ENCODE measurements at regions not wholly inside any gene's neighbourhood (a gene's known extent, or its start where the extent isn't known, plus 50 kb on each side); places are given as distances from the start of the nearest gene placed in this dataset.

DNA sequence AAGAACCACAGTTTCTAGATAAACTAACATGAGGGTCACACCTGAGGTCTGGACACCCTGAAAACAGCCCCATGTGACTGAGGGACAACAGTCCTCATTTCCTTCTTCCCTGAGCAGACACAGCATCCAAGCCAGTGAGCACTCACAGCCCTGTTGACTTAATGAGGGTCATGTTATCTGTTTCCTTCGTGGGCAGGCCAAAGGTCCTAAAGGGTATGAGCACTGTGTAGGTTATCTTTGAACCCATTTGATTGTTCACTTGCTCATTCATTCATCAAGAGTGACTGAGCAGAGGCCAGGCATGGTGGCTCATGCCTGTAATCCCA is 170.7 kb upstream of the B3GAT1 start:
- 17% methylated on average over 1 of the region's 1 CpG for WGBS (ENCODE audit: insufficient coverage, low coverage, low lambda C conversion rate, missing lambda C conversion rate)
- Histone ChIP-seq H3K27ac (no peak overlapping the region), H3K4me3 (no peak overlapping the region), H3K36me3 (no peaks in the 10 kb centered on the region), H3K4me1 (no peaks in the 10 kb centered on the region), H3K9me3 (no peaks in the 10 kb centered on the region), H3K27me3 (no peaks in the 10 kb centered on the region)
- TF ChIP-seq, protein P1, sequence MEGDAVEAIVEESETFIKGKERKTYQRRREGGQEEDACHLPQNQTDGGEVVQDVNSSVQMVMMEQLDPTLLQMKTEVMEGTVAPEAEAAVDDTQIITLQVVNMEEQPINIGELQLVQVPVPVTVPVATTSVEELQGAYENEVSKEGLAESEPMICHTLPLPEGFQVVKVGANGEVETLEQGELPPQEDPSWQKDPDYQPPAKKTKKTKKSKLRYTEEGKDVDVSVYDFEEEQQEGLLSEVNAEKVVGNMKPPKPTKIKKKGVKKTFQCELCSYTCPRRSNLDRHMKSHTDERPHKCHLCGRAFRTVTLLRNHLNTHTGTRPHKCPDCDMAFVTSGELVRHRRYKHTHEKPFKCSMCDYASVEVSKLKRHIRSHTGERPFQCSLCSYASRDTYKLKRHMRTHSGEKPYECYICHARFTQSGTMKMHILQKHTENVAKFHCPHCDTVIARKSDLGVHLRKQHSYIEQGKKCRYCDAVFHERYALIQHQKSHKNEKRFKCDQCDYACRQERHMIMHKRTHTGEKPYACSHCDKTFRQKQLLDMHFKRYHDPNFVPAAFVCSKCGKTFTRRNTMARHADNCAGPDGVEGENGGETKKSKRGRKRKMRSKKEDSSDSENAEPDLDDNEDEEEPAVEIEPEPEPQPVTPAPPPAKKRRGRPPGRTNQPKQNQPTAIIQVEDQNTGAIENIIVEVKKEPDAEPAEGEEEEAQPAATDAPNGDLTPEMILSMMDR (IDR thresholded peaks at IDR 0.05): no peak
- no peak for TF ChIP-seq POLR2A (IDR thresholded peaks at IDR 0.05)
- DNase-seq (no peak), ATAC-seq (peak in 1 of 4 donors; percentile 28)
- intact Hi-C loops (cut with DNase I): loop anchor here in 1 of 2 donors (10.0 kb wide), 1 partner anchor 218 kb away; no protein-coding TSS in a partner anchor

DNA sequence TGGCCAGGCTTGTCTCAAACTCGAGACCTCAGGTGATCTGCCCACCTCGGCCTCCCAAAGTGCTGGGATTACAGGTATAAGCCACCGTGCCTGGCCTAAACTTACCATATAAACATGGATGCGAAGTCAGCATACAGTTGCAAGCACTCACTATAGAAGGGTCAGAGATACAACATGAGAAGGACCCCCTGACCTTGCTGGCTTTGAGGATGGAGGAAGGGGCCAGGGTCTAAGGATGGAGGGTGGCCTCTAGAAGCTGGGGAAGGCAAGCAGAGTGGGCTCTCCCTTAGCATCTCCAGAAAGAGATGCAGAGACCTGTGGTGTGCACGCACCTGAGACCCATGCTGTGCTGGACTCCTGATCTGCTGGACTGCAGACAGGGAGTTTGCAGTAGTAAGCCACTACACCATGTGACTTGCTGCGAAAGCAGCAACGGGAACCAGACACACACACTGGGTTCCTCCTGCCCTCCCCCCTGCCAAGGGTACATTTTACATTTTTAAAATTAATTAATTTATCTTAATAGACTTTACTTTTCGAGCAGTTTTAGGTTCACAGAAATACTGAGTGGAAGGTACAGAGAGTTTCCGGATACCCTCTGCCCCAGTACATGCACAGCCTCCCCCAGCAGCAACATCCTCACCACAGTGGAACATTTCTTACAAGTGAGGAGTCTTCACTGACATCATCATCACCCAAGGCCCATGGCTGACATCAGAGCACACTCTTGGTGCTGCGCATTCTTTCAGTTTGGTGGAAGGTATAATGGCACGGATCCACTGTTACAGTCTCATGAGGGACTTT is 170.1 kb upstream of the B3GAT1 start:
- H3K27me3 ChIP-seq: no peaks in the 10 kb centered on the region
- no peaks in the 10 kb centered on the region for H3K4me1 ChIP-seq
- 74% methylated on average over 7 of the region's 11 CpGs for WGBS (ENCODE audit: insufficient coverage, low coverage, low lambda C conversion rate, missing lambda C conversion rate)
- no peaks in the 10 kb centered on the region for H3K9me3 ChIP-seq
- intact Hi-C loops (cut with DNase I): loop anchor here in 1 of 2 donors (10.0 kb wide), 1 partner anchor 217 kb away; no protein-coding TSS in a partner anchor
- DNase-seq: no peak
- TF ChIP-seq POLR2A (IDR thresholded peaks at IDR 0.05): no peak
- TF ChIP-seq, protein P1 (IDR thresholded peaks at IDR 0.05): no peak
- no peak overlapping the region for H3K4me3 ChIP-seq
- no peak overlapping the region for H3K27ac ChIP-seq
- H3K36me3 ChIP-seq: no peaks in the 10 kb centered on the region
- peak in 3 of 4 donors; percentile 10 to 43 (median 30) for ATAC-seq

DNA sequence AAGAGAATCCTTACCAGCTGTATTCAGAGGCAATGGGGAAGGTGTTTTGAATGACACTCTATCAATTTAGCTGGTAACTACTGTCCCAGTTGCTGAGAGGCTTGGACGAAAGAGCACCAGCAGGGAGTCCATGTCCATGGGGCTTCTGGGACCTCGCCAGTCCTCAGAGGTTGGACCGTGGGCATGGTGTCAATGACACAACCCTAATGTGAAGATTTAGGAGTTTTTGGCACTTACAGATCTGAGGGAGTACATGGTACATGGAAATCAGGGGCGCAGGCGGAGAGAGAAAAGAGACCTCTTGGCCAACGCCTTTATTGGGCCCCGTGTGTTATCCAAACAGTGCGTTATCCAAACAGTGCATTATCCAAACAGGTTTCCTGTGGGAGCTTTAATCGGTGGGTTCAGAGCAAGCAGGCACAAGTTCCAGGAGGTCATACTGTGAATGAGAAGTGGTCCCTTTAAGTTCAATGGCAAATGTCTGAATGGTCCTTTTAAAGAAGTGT is 169.1 kb upstream of the B3GAT1 start:
- Histone ChIP-seq H3K4me1 (no peaks in the 10 kb centered on the region), H3K36me3 (no peaks in the 10 kb centered on the region), H3K27ac (no peak overlapping the region), H3K4me3 (no peak overlapping the region), H3K9me3 (no peaks in the 10 kb centered on the region), H3K27me3 (no peaks in the 10 kb centered on the region)
- DNase-seq (no peak), ATAC-seq (no peak)
- 28% methylated on average over 3 of the region's 9 CpGs for WGBS (ENCODE audit: insufficient coverage, low coverage, low lambda C conversion rate, missing lambda C conversion rate)
- TF ChIP-seq, protein P1 (IDR thresholded peaks at IDR 0.05): no peak
- TF ChIP-seq POLR2A (IDR thresholded peaks at IDR 0.05): no peak
- intact Hi-C loops (cut with DNase I): loop anchor here in 1 of 2 donors (10.0 kb wide), 1 partner anchor 216 kb away; no protein-coding TSS in a partner anchor

DNA sequence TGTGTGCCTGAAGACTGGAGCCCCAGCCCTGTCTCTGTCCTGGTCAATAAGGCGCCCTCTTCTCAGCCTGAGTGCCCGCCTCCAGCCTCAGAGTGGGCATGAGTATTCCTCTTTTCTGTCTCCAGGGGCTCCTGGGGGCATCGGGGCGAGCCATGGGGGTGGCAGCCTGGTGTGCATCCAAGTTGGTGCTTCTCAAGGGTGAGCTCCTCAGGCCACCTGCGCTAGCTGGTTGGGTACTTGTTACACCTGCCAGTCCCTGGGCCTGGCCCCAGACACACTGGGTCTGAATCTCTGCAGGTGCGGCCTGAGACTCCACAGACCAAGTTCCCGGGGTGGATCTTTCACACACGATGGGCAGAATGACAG is 168.6 kb upstream of the B3GAT1 start:
- 60% methylated on average over 1 of the region's 8 CpGs for WGBS (ENCODE audit: insufficient coverage, low coverage, low lambda C conversion rate, missing lambda C conversion rate)
- Histone ChIP-seq H3K27me3 (no peaks in the 10 kb centered on the region), H3K4me1 (no peaks in the 10 kb centered on the region), H3K36me3 (no peaks in the 10 kb centered on the region), H3K4me3 (no peak overlapping the region), H3K9me3 (no peaks in the 10 kb centered on the region), H3K27ac (no peak overlapping the region)
- no peak for TF ChIP-seq POLR2A (IDR thresholded peaks at IDR 0.05)
- TF ChIP-seq, protein P1 (IDR thresholded peaks at IDR 0.05): no peak
- DNase-seq (no peak), ATAC-seq (no peak)
- intact Hi-C loops (cut with DNase I): loop anchor here in 1 of 2 donors (10.0 kb wide), 1 partner anchor 216 kb away; no protein-coding TSS in a partner anchor

Data from right lobe of liver (tissue), 6 donors.